ENCODE measurements at regions not wholly inside any gene's neighbourhood (a gene's known extent, or its start where the extent isn't known, plus 50 kb on each side); places are given as distances from the start of the nearest gene placed in this dataset.

- DNase-seq (ENCODE audit: extremely low read depth, low read depth): no peak
These were observed 240.8 kb downstream of the PTEN start for GRCh38 chr10:88104223-88104622.

DNA sequence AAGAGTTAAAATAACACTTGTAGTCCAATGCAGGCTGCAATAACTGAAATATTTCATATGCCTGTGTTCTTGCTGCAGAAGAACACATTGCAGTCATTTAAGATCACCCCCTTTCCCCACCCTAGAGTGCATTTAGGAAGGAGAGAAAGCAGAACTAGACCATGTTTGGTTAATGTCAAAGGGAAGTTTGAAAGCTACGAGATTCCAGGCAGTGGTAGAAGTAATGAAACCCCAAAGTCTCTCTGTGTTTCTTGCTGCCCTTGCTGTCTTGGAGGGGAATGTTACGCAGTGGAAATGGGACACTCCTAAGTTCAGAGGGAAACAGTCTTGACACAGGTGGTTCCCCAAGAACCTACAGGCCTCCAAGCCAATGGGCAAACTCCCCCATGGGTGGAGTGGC is 242.9 kb downstream of the PTEN start:
- no peak for DNase-seq (ENCODE audit: extremely low read depth, low read depth)

GRCh38 chr10:88107296-88108097 is 244.1 kb downstream of the PTEN start:
- DNase-seq (ENCODE audit: extremely low read depth, low read depth): no peak

GRCh38 chr10:88108115-88108610 is 244.7 kb downstream of the PTEN start:
- DNase-seq (ENCODE audit: extremely low read depth, low read depth): no peak

- DNase-seq (ENCODE audit: extremely low read depth, low read depth): no peak
These were observed 246.9 kb downstream of the PTEN start for GRCh38 chr10:88110355-88110754.

- DNase-seq (ENCODE audit: extremely low read depth, low read depth): no peak
These were observed 247.4 kb downstream of the PTEN start for GRCh38 chr10:88110822-88111221.

DNA sequence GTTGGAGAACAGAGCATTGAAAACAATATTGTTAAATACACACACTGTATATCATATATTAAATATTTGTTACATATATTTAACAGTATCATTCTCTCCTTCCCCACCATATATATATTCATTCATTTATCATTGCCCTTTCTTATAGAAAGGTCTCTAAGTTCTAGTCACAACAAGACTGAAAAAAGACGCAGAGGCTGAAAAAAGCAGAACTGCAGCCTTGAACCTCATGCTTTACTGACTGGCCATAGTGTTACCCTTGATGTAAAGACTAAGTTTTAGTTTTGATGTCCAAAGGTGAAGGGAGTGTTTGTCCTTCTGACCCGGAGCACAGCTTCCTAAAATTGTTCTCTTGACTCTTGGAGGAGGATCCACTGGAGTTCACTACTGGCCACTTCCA is 247.9 kb downstream of the PTEN start:
- DNase-seq (ENCODE audit: extremely low read depth, low read depth): no peak

DNA sequence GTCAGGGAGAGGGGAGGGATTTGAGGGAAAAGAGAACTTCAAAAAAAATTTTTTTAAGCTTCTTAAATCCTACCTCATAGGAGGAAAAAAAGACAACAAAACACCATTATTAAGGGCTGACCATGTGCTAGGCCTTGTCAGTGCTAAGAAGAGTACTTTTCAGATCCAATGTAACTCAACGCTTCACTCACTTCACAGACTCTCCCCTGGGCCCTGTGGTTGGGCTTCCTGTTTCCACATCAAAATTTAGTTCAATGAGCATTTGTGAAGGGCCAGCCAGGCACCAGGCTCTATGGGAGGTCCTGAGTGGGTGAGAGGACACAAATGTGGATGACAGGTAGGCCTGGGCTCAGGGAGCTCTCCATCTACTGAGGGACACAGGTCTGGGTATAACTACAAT is 249.8 kb downstream of the PTEN start:
- no peak for DNase-seq (ENCODE audit: extremely low read depth, low read depth)

DNA sequence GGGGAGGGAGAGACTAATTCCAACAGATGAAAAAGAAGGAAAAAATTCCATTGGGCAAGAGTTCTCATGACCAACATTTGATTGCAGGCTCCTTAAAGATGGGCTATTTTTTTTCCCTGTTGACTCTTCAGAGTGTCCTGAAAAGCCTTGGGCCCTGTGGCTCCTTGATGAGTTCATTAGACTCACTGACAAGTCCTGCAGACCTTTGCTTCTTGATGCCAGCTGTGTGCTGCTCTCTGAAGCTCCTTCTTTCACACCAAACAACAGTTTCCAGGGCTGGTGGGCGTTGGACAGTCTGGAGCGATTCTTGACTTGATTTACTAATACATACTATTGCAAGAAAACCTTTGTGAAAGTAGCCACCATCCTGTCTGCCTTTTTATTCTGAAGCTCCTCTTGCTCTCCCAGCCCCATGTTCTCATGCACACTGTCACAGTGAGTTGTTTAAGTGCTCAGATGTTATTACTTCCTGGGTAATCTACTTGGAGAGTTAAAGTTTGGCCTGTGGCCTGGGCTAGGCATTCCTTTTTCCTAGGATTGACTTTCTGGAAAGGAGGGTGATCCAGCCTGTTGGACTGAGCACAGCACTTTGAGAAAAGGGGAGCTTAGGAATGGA is 250.3 kb downstream of the PTEN start:
- DNase-seq (ENCODE audit: extremely low read depth, low read depth): no peak

GRCh38 chr10:88114368-88114767 is 250.9 kb downstream of the PTEN start:
- DNase-seq (ENCODE audit: extremely low read depth, low read depth): peak; percentile 43

DNA sequence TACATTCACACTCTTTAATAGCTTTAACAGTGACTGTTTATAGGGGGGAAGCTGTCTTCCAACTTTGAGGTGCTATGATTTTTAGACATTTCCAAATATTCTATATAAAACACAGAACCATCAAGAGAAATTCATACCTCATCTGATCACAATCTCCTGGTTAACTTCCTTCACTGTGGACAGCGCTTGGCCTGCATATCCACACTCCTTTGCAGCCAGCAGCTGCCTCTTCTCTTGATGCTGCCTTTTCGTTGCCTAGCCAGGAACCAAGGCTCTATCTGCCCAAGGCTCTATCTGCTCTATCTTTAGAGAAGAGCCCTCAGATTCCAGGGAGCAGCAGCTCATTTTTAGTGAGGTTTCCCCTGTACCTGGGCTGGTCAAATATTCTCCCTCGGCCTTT is 252.0 kb downstream of the PTEN start:
- no peak for DNase-seq (ENCODE audit: extremely low read depth, low read depth)

DNA sequence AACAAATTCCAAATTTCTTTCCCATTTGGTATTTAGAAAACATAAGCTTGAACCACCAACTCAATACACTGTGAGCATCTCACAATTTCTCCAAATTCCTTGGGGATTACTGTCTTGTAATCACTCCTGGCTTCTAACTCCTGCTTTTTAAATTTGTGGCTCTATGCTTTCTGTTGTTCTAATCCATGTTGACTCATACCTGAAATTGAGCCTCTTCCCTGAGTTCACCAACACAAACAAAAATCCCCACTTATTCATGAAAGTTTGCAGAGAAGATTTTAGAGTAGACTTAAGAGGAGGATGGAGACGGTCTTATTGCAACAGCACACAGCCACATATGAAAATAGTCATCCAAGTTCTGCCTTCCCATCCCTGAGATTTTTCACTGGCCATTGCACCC is 252.5 kb downstream of the PTEN start:
- no peak for DNase-seq (ENCODE audit: extremely low read depth, low read depth)

DNA sequence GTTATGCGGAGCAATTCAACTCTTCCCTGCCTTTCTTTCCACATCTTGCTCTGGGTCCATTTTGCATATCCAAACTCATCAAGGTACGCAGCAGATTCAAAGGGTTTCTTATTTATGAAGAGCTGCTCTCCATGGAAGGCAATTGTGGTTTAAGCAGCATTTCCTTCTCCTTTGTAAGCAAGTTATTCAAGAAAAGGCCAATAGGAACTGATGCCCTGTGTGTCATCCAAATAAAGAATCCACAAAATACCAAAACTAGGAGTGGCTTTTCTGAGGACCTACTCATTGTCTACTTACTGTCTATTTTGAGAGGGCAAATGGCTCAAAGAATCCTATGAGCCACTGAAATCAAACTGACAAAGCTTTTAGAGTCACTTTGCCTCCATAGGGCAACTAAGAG is 253.1 kb downstream of the PTEN start:
- DNase-seq (ENCODE audit: extremely low read depth, low read depth): no peak

GRCh38 chr10:88116971-88117626 is 253.7 kb downstream of the PTEN start:
- no peak for DNase-seq (ENCODE audit: extremely low read depth, low read depth)

DNA sequence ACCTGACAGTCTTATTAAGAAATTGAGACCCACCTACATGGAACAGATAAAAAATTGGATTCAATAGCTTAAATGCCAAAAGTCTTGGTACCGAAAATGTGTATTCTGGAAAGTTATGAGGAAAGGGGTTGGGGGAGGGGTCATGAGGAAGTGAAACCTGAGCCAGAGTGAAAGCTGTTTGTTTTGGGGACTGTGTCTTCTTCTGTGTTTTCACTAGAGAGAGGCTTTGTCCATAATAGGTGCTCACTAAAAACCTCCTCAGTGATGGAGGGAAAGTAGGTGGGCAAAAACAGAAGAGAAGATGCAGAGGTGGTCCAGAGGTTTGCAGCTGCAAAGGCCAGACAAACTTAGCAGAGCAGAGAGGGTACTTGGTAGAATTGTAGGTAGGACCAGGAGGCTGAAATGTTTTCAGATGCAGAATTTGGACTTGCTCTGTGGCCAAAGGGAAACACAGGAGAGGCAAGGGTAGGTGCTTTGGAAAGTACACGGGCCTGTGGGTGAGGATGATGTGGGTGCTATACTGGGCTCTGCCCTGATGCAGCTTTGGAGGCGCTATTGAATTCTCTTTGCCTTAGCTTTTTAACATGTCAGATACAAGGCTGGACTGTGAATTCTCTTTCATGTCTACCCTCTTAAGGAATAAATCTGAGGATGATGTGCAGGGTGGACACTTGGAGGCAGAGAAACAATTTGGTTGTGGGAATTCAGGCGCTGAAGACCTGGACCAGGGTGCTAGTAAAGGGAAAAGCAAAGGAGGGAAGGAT is 254.6 kb downstream of the PTEN start:
- no peak for DNase-seq (ENCODE audit: extremely low read depth, low read depth)

DNA sequence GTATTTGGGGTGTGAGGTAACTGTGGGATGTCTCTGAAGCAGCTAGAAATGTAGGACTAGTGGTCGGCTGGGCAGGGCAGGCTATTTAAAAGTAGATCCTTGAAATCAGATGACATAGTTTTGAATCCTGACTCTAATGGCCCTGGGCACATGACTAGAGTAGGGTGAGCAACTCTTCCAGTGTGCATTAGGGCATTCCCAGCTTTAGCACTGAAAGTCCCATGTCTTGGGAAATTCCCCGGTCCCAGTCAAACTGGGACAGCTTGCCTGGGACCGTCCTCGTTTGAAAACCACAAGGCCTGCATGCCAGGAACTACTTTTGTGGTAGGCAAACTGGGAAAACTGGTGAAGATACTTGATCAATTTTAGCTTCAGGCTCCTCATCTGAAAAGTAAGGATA is 255.3 kb downstream of the PTEN start:
- DNase-seq (ENCODE audit: extremely low read depth, low read depth): no peak

DNA sequence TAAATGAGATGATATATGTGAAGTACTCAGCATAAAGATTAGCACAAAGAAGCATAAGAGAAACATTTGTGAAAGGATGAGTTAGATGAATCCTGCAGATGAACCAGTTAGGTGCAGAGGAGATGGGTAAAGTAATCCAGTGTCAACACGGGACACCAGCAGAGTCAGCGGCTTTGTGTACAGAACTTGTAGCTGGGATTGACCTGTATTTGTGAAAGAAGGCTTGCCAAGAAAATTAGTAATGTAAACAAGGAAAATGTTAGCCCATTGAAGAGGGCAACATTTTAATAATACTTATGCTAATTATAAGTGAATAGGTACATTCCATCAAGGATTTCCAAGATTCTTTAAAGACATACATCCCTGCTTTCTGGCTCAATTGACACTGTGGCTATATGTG is 255.7 kb downstream of the PTEN start:
- no peak for DNase-seq (ENCODE audit: extremely low read depth, low read depth)

GRCh38 chr10:88120075-88120474 is 256.6 kb downstream of the PTEN start:
- no peak for DNase-seq (ENCODE audit: extremely low read depth, low read depth)

GRCh38 chr10:88120599-88121333 is 257.3 kb downstream of the PTEN start:
- no peak for DNase-seq (ENCODE audit: extremely low read depth, low read depth)

DNA sequence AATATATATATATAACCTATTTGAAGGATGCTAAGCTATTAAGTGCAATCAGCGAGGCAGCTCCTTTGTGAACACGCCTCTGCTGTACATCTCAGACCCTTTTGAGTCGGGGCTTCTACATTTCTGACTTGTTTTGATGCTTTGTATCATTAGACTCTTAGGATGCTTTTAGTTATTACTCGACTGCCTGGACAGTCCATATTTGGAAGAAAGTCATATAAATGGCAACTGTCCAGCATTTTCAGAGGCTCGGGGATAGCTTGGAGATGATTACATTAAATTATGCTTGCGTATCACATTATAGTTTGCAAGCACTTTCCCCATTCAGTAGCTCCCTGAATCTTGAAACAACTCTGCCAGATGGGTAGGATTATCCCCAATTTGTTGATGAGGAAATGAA is 257.9 kb downstream of the PTEN start:
- no peak for DNase-seq (ENCODE audit: extremely low read depth, low read depth)
